ENCODE measurements at regions not wholly inside any gene's neighbourhood (a gene's known extent, or its start where the extent isn't known, plus 50 kb on each side); places are given as distances from the start of the nearest gene placed in this dataset.

DNA sequence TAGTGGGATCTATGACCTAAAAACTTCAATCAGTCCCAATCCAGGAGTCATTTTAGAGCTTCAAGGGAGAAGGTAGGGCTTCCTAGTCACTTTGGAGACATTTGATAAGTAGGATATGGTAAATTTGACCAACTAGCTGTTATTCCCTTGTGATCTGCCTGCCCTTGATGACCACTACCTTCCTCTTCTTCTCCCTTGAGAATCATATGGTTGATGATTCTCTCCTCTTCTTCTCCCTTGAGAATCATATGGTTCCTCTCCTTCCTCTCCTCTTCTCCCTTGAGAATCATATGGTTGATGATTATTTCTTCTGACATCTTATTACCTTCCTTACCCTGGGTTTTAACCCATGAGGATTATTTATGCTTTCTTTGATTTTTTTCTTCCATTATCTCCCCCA is 482.6 kb upstream of the TENM3 start:
- Histone ChIP-seq H2BK12ac (ENCODE audit: low read length) (no peak overlapping the region), H2BK5ac (ENCODE audit: low read length) (no peak overlapping the region), H4K8ac (ENCODE audit: low read depth, low read length) (no peak overlapping the region), H4K91ac (ENCODE audit: low read depth, low read length, poor library complexity) (no peak overlapping the region), H3K23ac (ENCODE audit: low read depth, low read length, poor library complexity) (no peak overlapping the region), H2BK15ac (ENCODE audit: low read length) (no peak overlapping the region), H3K14ac (ENCODE audit: low read length) (no peak overlapping the region), H3K9ac (ENCODE audit: low read depth, low read length, poor library complexity) (no peak overlapping the region), H3K4ac (ENCODE audit: low read length) (no peak overlapping the region), H3K4me2 (ENCODE audit: insufficient read depth, low read length, poor library complexity, severe bottlenecking) (no peak overlapping the region), H3K18ac (ENCODE audit: low read length) (no peak overlapping the region), H3K36me3 (replicated peaks in 1 of 2; ENCODE audit: control insufficient read depth in 2 of 2, insufficient read depth in 2 of 2, low read length in 2 of 2) (no peaks in the 10 kb centered on the region), H3K4me3 (ENCODE audit: low read length in 2 of 2) (no peak overlapping the region), H3K9me3 (replicated peaks in 1 of 2; ENCODE audit: control insufficient read depth in 2 of 2, insufficient read depth in 1 of 2, low read depth in 1 of 2, low read length in 2 of 2) (no peaks in the 10 kb centered on the region), H3K27me3 (ENCODE audit: control insufficient read depth in 3 of 3, insufficient read depth in 3 of 3, low read depth in 1 of 3, low read length in 3 of 3) (no peaks in the 10 kb centered on the region), H2AFZ (ENCODE audit: low read length) (no peak overlapping the region), H2BK120ac (ENCODE audit: low read depth, low read length) (no peak overlapping the region), H3K4me1 (ENCODE audit: control insufficient read depth in 2 of 2, insufficient read depth in 1 of 2, low read depth in 1 of 2, low read length in 2 of 2) (peaks cover 17 to 25% of the 10 kb centered on the region in 2 donors), H3K27ac (replicated peaks; ENCODE audit: low read length) (no peak overlapping the region), H3K79me1 (ENCODE audit: low read depth, low read length) (no peaks in the 10 kb centered on the region), H2AK5ac (ENCODE audit: low read depth, low read length) (no peak overlapping the region)
- no peak for DNase-seq (ENCODE audit: low spot score)

GRCh38 chr4:181761156-181761555 is 482.0 kb upstream of the TENM3 start:
- H3K14ac ChIP-seq (ENCODE audit: low read length): no peak overlapping the region
- no CpG with 5 or more reads among the region's 7 CpGs for WGBS, 2 donors (ENCODE audit: extremely low coverage in 2 of 2, insufficient read length in 2 of 2, insufficient replicate concordance in 1 of 2)
- no peak overlapping the region for H3K18ac ChIP-seq (ENCODE audit: low read length)

DNA sequence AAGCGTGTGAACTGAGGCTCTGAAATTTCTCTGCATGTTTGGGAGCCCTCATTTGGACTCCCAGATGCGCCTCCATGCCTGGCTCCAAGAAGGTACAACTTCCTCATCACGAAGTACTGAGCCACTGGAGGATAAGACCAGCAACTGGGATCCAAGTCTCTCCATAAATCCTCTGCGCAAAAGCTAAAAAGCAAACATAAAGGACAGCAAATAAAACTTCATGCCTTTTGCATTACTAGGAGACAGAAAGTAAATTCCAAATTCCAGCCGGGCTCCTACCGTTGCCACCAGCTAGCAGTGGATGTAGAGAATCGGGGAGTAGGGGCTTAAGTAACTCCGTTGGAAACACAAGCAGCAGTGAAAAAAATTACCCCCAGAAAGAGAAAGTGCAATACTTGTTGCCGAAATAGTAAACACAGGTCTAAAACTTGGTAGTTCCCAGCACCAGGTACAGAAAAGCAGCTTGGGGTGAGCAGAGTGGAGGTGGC is 477.1 kb upstream of the TENM3 start:
- DNase-seq (ENCODE audit: low spot score): no peak
- no peaks in the 10 kb centered on the region for H3K9me3 ChIP-seq (replicated peaks in 1 of 2; ENCODE audit: control insufficient read depth in 2 of 2, insufficient read depth in 1 of 2, low read depth in 1 of 2, low read length in 2 of 2)
- no peak overlapping the region for H2AK5ac ChIP-seq (ENCODE audit: low read depth, low read length)
- no peak overlapping the region for H3K4me3 ChIP-seq (ENCODE audit: low read length in 2 of 2)
- H3K23ac ChIP-seq (ENCODE audit: low read depth, low read length, poor library complexity): no peak overlapping the region
- WGBS, 2 donors (ENCODE audit: extremely low coverage in 2 of 2, insufficient read length in 2 of 2, insufficient replicate concordance in 1 of 2): no CpG with 5 or more reads among the region's 9 CpGs
- no peak overlapping the region for H2BK120ac ChIP-seq (ENCODE audit: low read depth, low read length)
- H3K36me3 ChIP-seq (replicated peaks in 1 of 2; ENCODE audit: control insufficient read depth in 2 of 2, insufficient read depth in 2 of 2, low read length in 2 of 2): no peaks in the 10 kb centered on the region
- no peak overlapping the region for H4K91ac ChIP-seq (ENCODE audit: low read depth, low read length, poor library complexity)
- H2BK12ac ChIP-seq (ENCODE audit: low read length): no peak overlapping the region
- no peak overlapping the region for H3K27ac ChIP-seq (replicated peaks; ENCODE audit: low read length)
- no peak overlapping the region for H3K4ac ChIP-seq (ENCODE audit: low read length)
- H3K27me3 ChIP-seq (ENCODE audit: control insufficient read depth in 3 of 3, insufficient read depth in 3 of 3, low read depth in 1 of 3, low read length in 3 of 3): no peaks in the 10 kb centered on the region
- no peak overlapping the region for H3K18ac ChIP-seq (ENCODE audit: low read length)
- no peaks in the 10 kb centered on the region for H3K4me1 ChIP-seq (ENCODE audit: control insufficient read depth in 2 of 2, insufficient read depth in 1 of 2, low read depth in 1 of 2, low read length in 2 of 2)
- no peaks in the 10 kb centered on the region for H3K79me1 ChIP-seq (ENCODE audit: low read depth, low read length)
- no peak overlapping the region for H3K4me2 ChIP-seq (ENCODE audit: insufficient read depth, low read length, poor library complexity, severe bottlenecking)
- no peak overlapping the region for H3K9ac ChIP-seq (ENCODE audit: low read depth, low read length, poor library complexity)
- no peak overlapping the region for H4K8ac ChIP-seq (ENCODE audit: low read depth, low read length)
- H3K14ac ChIP-seq (ENCODE audit: low read length): no peak overlapping the region
- no peak overlapping the region for H2AFZ ChIP-seq (ENCODE audit: low read length)
- no peak overlapping the region for H2BK5ac ChIP-seq (ENCODE audit: low read length)
- no peak overlapping the region for H2BK15ac ChIP-seq (ENCODE audit: low read length)

More at GRCh38 chr4:181761156-181761555, 482.0 kb upstream of the TENM3 start:
- no peaks in the 10 kb centered on the region for H3K36me3 ChIP-seq (replicated peaks in 1 of 2; ENCODE audit: control insufficient read depth in 2 of 2, insufficient read depth in 2 of 2, low read length in 2 of 2)
- no peak for DNase-seq (ENCODE audit: low spot score)
- H2AFZ ChIP-seq (ENCODE audit: low read length): no peak overlapping the region
- H4K8ac ChIP-seq (ENCODE audit: low read depth, low read length): no peak overlapping the region
- no peak overlapping the region for H2BK15ac ChIP-seq (ENCODE audit: low read length)
- no peaks in the 10 kb centered on the region for H3K9me3 ChIP-seq (replicated peaks in 1 of 2; ENCODE audit: control insufficient read depth in 2 of 2, insufficient read depth in 1 of 2, low read depth in 1 of 2, low read length in 2 of 2)
- no peaks in the 10 kb centered on the region for H3K27me3 ChIP-seq (ENCODE audit: control insufficient read depth in 3 of 3, insufficient read depth in 3 of 3, low read depth in 1 of 3, low read length in 3 of 3)
- H3K79me1 ChIP-seq (ENCODE audit: low read depth, low read length): no peaks in the 10 kb centered on the region
- no peak overlapping the region for H3K9ac ChIP-seq (ENCODE audit: low read depth, low read length, poor library complexity)
- H2AK5ac ChIP-seq (ENCODE audit: low read depth, low read length): no peak overlapping the region
- H4K91ac ChIP-seq (ENCODE audit: low read depth, low read length, poor library complexity): no peak overlapping the region
- H3K4me1 ChIP-seq (ENCODE audit: control insufficient read depth in 2 of 2, insufficient read depth in 1 of 2, low read depth in 1 of 2, low read length in 2 of 2): peaks cover 15 to 25% of the 10 kb centered on the region in 2 donors
- no peak overlapping the region for H2BK120ac ChIP-seq (ENCODE audit: low read depth, low read length)
- no peak overlapping the region for H3K4me3 ChIP-seq (ENCODE audit: low read length in 2 of 2)
- no peak overlapping the region for H3K4ac ChIP-seq (ENCODE audit: low read length)
- no peak overlapping the region for H3K27ac ChIP-seq (replicated peaks; ENCODE audit: low read length)
- no peak overlapping the region for H2BK5ac ChIP-seq (ENCODE audit: low read length)
- no peak overlapping the region for H3K23ac ChIP-seq (ENCODE audit: low read depth, low read length, poor library complexity)
- H3K4me2 ChIP-seq (ENCODE audit: insufficient read depth, low read length, poor library complexity, severe bottlenecking): no peak overlapping the region
- H2BK12ac ChIP-seq (ENCODE audit: low read length): no peak overlapping the region

DNA sequence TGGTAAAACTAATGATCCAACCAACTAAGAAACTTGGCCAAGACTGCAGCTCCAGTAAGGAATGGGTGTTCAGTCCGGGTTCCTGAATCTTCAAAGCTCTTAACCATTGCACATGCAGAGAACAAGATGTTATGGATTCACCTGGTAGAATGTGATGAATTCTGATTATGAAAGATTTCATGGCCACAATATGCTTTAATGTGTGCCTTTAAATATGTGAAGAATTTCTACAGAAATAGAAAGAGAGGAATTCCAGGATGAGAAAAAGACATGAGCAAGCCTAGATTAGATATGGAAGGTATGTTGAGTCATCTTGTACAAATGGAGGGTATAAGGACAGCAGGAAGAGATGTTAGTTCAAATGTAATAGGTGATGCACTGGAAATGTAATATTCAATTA is 472.2 kb upstream of the TENM3 start:
- H3K27ac ChIP-seq (replicated peaks; ENCODE audit: low read length): no peak overlapping the region
- H3K4ac ChIP-seq (ENCODE audit: low read length): no peak overlapping the region
- H3K36me3 ChIP-seq (replicated peaks in 1 of 2; ENCODE audit: control insufficient read depth in 2 of 2, insufficient read depth in 2 of 2, low read length in 2 of 2): no peaks in the 10 kb centered on the region
- H3K9me3 ChIP-seq (replicated peaks in 1 of 2; ENCODE audit: control insufficient read depth in 2 of 2, insufficient read depth in 1 of 2, low read depth in 1 of 2, low read length in 2 of 2): no peaks in the 10 kb centered on the region
- H3K9ac ChIP-seq (ENCODE audit: low read depth, low read length, poor library complexity): no peak overlapping the region
- no peaks in the 10 kb centered on the region for H3K27me3 ChIP-seq (ENCODE audit: control insufficient read depth in 3 of 3, insufficient read depth in 3 of 3, low read depth in 1 of 3, low read length in 3 of 3)
- H4K8ac ChIP-seq (ENCODE audit: low read depth, low read length): no peak overlapping the region
- H2BK12ac ChIP-seq (ENCODE audit: low read length): no peak overlapping the region
- no CpG with 5 or more reads among the region's 1 CpG for WGBS, 2 donors (ENCODE audit: extremely low coverage in 2 of 2, insufficient read length in 2 of 2, insufficient replicate concordance in 1 of 2)
- no peaks in the 10 kb centered on the region for H3K4me1 ChIP-seq (ENCODE audit: control insufficient read depth in 2 of 2, insufficient read depth in 1 of 2, low read depth in 1 of 2, low read length in 2 of 2)
- no peak overlapping the region for H3K23ac ChIP-seq (ENCODE audit: low read depth, low read length, poor library complexity)
- H2BK5ac ChIP-seq (ENCODE audit: low read length): no peak overlapping the region
- H3K4me2 ChIP-seq (ENCODE audit: insufficient read depth, low read length, poor library complexity, severe bottlenecking): no peak overlapping the region
- no peak overlapping the region for H3K18ac ChIP-seq (ENCODE audit: low read length)
- H3K14ac ChIP-seq (ENCODE audit: low read length): no peak overlapping the region
- no peak overlapping the region for H2AFZ ChIP-seq (ENCODE audit: low read length)
- H2AK5ac ChIP-seq (ENCODE audit: low read depth, low read length): no peak overlapping the region
- H2BK15ac ChIP-seq (ENCODE audit: low read length): no peak overlapping the region
- no peak for DNase-seq (ENCODE audit: low spot score)
- H3K79me1 ChIP-seq (ENCODE audit: low read depth, low read length): no peaks in the 10 kb centered on the region
- no peak overlapping the region for H3K4me3 ChIP-seq (ENCODE audit: low read length in 2 of 2)
- no peak overlapping the region for H2BK120ac ChIP-seq (ENCODE audit: low read depth, low read length)
- no peak overlapping the region for H4K91ac ChIP-seq (ENCODE audit: low read depth, low read length, poor library complexity)

Measured in neuronal stem cell (in vitro differentiated cells).